ENCODE measurements at regions not wholly inside any gene's neighbourhood (a gene's known extent, or its start where the extent isn't known, plus 50 kb on each side); places are given as distances from the start of the nearest gene placed in this dataset.

DNA sequence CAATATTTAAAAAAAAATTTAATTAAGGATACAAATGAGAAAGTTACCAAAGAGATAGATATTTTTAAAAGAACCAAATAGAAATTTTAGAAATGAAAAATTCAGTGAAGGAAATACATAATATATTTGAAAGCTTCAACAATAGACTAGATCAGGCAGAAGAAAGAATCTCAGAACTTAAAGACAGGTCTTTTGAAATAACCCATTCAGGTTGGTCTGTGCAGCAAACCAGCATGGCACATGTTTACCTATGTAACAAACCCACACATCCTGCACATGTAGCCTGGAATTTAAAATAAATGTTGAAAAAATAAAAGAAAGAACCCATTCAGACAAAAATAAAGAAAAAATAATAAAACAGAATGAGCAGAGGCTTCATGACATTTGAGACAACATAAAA lies 221.1 kb upstream of the ID4 start:
- H3K36me3 ChIP-seq (ENCODE audit: low read length): 0 out of 2 replicates have a peak, but pooled peaks cover 3% of the 10 kb centered on the region
- H3K27me3 ChIP-seq (ENCODE audit: low read length): no peaks in the 10 kb centered on the region
- H3K27ac ChIP-seq (ENCODE audit: low read depth, low read length): no peak overlapping the region
- peaks cover 12% of the 10 kb centered on the region; the same call in 1 of the 2 replicates for H3K9me3 ChIP-seq (ENCODE audit: insufficient read depth, low read length)
- no peak overlapping the region for H3K9ac ChIP-seq (ENCODE audit: low read length)
- H3K9me2 ChIP-seq (replicated peaks; ENCODE audit: insufficient read depth, low read length): no peaks in the 10 kb centered on the region
- no peaks in the 10 kb centered on the region for H3K79me2 ChIP-seq (ENCODE audit: insufficient read depth, low read length)
- no peak for TF ChIP-seq EZH2phosphoT487 (conservative IDR thresholded peaks at IDR 0.05; ENCODE audit: low read length)
- TF ChIP-seq, protein P1, sequence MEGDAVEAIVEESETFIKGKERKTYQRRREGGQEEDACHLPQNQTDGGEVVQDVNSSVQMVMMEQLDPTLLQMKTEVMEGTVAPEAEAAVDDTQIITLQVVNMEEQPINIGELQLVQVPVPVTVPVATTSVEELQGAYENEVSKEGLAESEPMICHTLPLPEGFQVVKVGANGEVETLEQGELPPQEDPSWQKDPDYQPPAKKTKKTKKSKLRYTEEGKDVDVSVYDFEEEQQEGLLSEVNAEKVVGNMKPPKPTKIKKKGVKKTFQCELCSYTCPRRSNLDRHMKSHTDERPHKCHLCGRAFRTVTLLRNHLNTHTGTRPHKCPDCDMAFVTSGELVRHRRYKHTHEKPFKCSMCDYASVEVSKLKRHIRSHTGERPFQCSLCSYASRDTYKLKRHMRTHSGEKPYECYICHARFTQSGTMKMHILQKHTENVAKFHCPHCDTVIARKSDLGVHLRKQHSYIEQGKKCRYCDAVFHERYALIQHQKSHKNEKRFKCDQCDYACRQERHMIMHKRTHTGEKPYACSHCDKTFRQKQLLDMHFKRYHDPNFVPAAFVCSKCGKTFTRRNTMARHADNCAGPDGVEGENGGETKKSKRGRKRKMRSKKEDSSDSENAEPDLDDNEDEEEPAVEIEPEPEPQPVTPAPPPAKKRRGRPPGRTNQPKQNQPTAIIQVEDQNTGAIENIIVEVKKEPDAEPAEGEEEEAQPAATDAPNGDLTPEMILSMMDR (IDR thresholded peaks at IDR 0.05; ENCODE audit: insufficient read depth, low read length, poor library complexity, severe bottlenecking): no peak
- no peak overlapping the region for H3K4me3 ChIP-seq (ENCODE audit: insufficient read depth, low read length, poor library complexity, severe bottlenecking)
- H3K4me2 ChIP-seq (ENCODE audit: low read depth, low read length, poor library complexity, severe bottlenecking): no peak overlapping the region
- no peaks in the 10 kb centered on the region for H3F3A ChIP-seq (ENCODE audit: insufficient read depth)
- no peaks in the 10 kb centered on the region for H4K20me1 ChIP-seq (ENCODE audit: low read depth, low read length)
- no peak overlapping the region for H2AFZ ChIP-seq (ENCODE audit: low read depth, low read length, severe bottlenecking)

DNA sequence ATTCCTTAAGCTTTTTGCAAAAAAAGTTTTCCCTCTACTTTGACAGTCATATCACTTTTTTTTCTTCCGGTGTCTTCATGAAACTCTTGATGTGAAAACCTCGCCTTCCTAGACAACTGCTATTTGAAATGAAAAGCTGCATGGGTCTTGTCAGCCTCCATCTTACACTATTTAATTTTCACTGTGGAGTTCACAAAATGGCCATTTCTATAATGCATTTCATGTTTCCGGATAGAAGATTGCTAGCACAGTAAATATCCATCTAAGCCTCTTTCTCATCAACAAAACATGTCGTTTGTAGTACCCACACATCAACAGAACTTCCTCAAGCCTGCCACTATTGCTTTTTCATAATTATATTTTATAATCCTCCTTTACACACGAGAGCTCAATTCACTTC lies 204.9 kb upstream of the ID4 start:
- H2AFZ ChIP-seq (ENCODE audit: low read depth, low read length, severe bottlenecking): no peak overlapping the region
- H3K4me3 ChIP-seq (ENCODE audit: insufficient read depth, low read length, poor library complexity, severe bottlenecking): no peak overlapping the region
- no peak for TF ChIP-seq EZH2phosphoT487 (conservative IDR thresholded peaks at IDR 0.05; ENCODE audit: low read length)
- TF ChIP-seq, protein P1 (IDR thresholded peaks at IDR 0.05; ENCODE audit: insufficient read depth, low read length, poor library complexity, severe bottlenecking): no peak
- H3K27me3 ChIP-seq (ENCODE audit: low read length): no peaks in the 10 kb centered on the region
- H3K9me3 ChIP-seq (ENCODE audit: insufficient read depth, low read length): no peaks in the 10 kb centered on the region
- H3K27ac ChIP-seq (ENCODE audit: low read depth, low read length): no peak overlapping the region
- H3K9me2 ChIP-seq (replicated peaks; ENCODE audit: insufficient read depth, low read length): no peaks in the 10 kb centered on the region
- H3K36me3 ChIP-seq (ENCODE audit: low read length): no peaks in the 10 kb centered on the region
- H3K9ac ChIP-seq (ENCODE audit: low read length): no peak overlapping the region
- no peak overlapping the region for H3K4me2 ChIP-seq (ENCODE audit: low read depth, low read length, poor library complexity, severe bottlenecking)
- H4K20me1 ChIP-seq (ENCODE audit: low read depth, low read length): no peaks in the 10 kb centered on the region
- no peaks in the 10 kb centered on the region for H3K79me2 ChIP-seq (ENCODE audit: insufficient read depth, low read length)
- no peaks in the 10 kb centered on the region for H3F3A ChIP-seq (ENCODE audit: insufficient read depth)

- Histone ChIP-seq H3K9me2 (replicated peaks; ENCODE audit: insufficient read depth, low read length) (no peaks in the 10 kb centered on the region), H3K36me3 (ENCODE audit: low read length) (no peaks in the 10 kb centered on the region), H3K4me2 (ENCODE audit: low read depth, low read length, poor library complexity, severe bottlenecking) (no peak overlapping the region), H3K27ac (ENCODE audit: low read depth, low read length) (no peak overlapping the region), H3K27me3 (ENCODE audit: low read length) (no peaks in the 10 kb centered on the region), H3K9ac (ENCODE audit: low read length) (no peak overlapping the region), H3F3A (ENCODE audit: insufficient read depth) (no peaks in the 10 kb centered on the region), H3K9me3 (ENCODE audit: insufficient read depth, low read length) (no peaks in the 10 kb centered on the region), H3K79me2 (ENCODE audit: insufficient read depth, low read length) (no peaks in the 10 kb centered on the region), H4K20me1 (ENCODE audit: low read depth, low read length) (no peaks in the 10 kb centered on the region), H3K4me3 (ENCODE audit: insufficient read depth, low read length, poor library complexity, severe bottlenecking) (no peak overlapping the region), H2AFZ (ENCODE audit: low read depth, low read length, severe bottlenecking) (no peak overlapping the region)
- TF ChIP-seq, protein P1 (IDR thresholded peaks at IDR 0.05; ENCODE audit: insufficient read depth, low read length, poor library complexity, severe bottlenecking): no peak
These were observed 204.4 kb upstream of the ID4 start for GRCh38 chr6:19632786-19633185.

GRCh38 chr6:19635728-19636127 lies 201.4 kb upstream of the ID4 start:
- H3K27ac ChIP-seq (ENCODE audit: low read depth, low read length): no peak overlapping the region
- no peak overlapping the region for H2AFZ ChIP-seq (ENCODE audit: low read depth, low read length, severe bottlenecking)
- no peaks in the 10 kb centered on the region for H3K36me3 ChIP-seq (ENCODE audit: low read length)
- H3K4me3 ChIP-seq (ENCODE audit: insufficient read depth, low read length, poor library complexity, severe bottlenecking): no peak overlapping the region
- no peaks in the 10 kb centered on the region for H3K9me2 ChIP-seq (replicated peaks; ENCODE audit: insufficient read depth, low read length)
- no peaks in the 10 kb centered on the region for H3K27me3 ChIP-seq (ENCODE audit: low read length)
- no peaks in the 10 kb centered on the region for H3K9me3 ChIP-seq (ENCODE audit: insufficient read depth, low read length)
- H4K20me1 ChIP-seq (ENCODE audit: low read depth, low read length): no peaks in the 10 kb centered on the region
- H3K9ac ChIP-seq (ENCODE audit: low read length): no peak overlapping the region
- H3F3A ChIP-seq (ENCODE audit: insufficient read depth): no peaks in the 10 kb centered on the region
- no peak for TF ChIP-seq EZH2phosphoT487 (conservative IDR thresholded peaks at IDR 0.05; ENCODE audit: low read length)
- TF ChIP-seq, protein P1 (IDR thresholded peaks at IDR 0.05; ENCODE audit: insufficient read depth, low read length, poor library complexity, severe bottlenecking): no peak
- H3K79me2 ChIP-seq (ENCODE audit: insufficient read depth, low read length): no peaks in the 10 kb centered on the region
- no peak overlapping the region for H3K4me2 ChIP-seq (ENCODE audit: low read depth, low read length, poor library complexity, severe bottlenecking)
